Duodenal mucosa (tissue), 2 donors: ENCODE measurements at regions not wholly inside any gene's neighbourhood (a gene's known extent, or its start where the extent isn't known, plus 50 kb on each side); places are given as distances from the start of the nearest gene placed in this dataset.

Experiments
- H3K27ac ChIP-seq: one replicate; pipeline ENCODE4 v1.7.0; 2013; ENCODE audit warnings: low read depth, low read length
- H3K27me3 ChIP-seq, 2 donors: one replicate each; pipeline ENCODE4 v1.7.0; 2013; ENCODE audit warnings: low read length in 2 of 2, control low read depth in 1 of 2; ENCODE audit not compliant: insufficient read depth in 2 of 2, control insufficient read depth in 1 of 2
- H3K36me3 ChIP-seq, 2 donors: one replicate each; pipeline ENCODE4 v1.7.0; 2013; ENCODE audit warnings: low read length in 2 of 2, control low read depth in 1 of 2; ENCODE audit not compliant: insufficient read depth in 2 of 2, control insufficient read depth in 1 of 2
- H3K4me1 ChIP-seq, 2 donors: one replicate each; pipeline ENCODE4 v1.7.0; 2013; ENCODE audit warnings: low read length in 2 of 2, control low read depth in 1 of 2; ENCODE audit not compliant: insufficient read depth in 2 of 2, control insufficient read depth in 1 of 2
- H3K4me3 ChIP-seq, 2 donors: one replicate each; pipeline ENCODE4 v1.7.0; 2013; ENCODE audit warnings: low read length in 2 of 2, low read depth in 1 of 2
- H3K9ac ChIP-seq, 2 donors: one replicate each; pipeline ENCODE4 v1.7.0; 2013; ENCODE audit warnings: low read length in 2 of 2, low read depth in 1 of 2
- H3K9me3 ChIP-seq, 2 donors: one replicate each; pipeline ENCODE4 v1.7.0; 2013; ENCODE audit warnings: low read length in 2 of 2, control low read depth in 1 of 2; ENCODE audit not compliant: control insufficient read depth in 1 of 2

DNA sequence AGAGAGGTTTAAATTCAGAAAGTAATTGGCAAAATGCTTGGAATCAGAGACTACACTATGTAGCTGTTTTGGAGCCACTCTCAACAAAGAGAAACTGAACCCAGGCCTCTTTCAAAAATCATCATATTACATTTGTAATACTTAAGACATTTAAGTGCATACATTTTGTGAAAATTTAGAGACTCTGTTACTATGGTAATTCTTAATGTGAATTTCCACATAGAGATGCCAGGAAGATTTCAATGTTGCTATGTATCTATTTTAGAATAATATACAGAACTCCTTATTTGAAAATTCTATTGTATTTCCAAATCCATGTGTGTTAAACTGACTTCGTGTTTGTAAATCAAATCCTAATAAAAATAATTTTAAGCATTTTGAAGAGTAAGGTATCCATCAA is 1260.9 kb upstream of the C9orf72 start:
- Histone ChIP-seq H3K36me3 (no peaks in the 10 kb centered on the region), H3K9me3 (peaks cover 3 to 7% of the 10 kb centered on the region in 2 donors), H3K27me3 (no peaks in the 10 kb centered on the region), H3K4me3 (no peak overlapping the region), H3K27ac (no peak overlapping the region), H3K9ac (no peak overlapping the region), H3K4me1 (no peaks in the 10 kb centered on the region)

DNA sequence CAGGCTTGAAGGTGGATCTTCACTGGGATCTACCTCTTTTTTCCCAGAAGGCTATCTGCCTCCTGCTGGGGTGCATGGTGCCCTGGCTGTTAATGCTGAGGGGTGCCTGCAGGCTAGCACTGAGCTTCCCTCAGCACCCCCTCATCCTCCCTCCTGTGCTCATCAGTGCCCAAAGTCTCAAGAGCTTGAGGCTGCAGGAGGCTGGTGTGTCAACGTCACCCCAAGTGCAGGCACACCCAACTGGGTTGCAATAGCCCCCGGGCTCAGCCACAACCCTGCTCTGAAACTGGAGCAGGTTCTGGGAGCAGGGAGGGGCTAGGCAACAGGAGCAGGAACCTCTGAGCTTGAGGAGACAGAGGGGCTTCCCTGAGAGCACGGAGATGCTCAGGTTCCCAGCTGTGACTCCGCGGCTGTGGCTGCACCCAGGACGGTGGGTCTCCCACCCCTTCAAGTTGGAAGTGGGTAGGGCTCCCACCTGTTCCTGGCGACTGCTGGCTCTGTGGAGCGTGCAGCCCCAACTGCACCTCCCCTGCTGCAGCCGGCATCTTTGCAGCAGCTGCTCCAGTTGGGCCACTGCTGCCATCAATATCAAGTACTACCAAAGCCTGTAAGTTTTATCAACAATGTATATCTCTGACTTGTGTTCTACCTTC is 1266.6 kb upstream of the C9orf72 start:
- Histone ChIP-seq H3K9ac (no peak overlapping the region), H3K4me3 (no peak overlapping the region), H3K9me3 (peaks cover 10 to 14% of the 10 kb centered on the region in 2 donors), H3K27ac (no peak overlapping the region), H3K4me1 (no peaks in the 10 kb centered on the region), H3K36me3 (no peaks in the 10 kb centered on the region), H3K27me3 (no peaks in the 10 kb centered on the region)

DNA sequence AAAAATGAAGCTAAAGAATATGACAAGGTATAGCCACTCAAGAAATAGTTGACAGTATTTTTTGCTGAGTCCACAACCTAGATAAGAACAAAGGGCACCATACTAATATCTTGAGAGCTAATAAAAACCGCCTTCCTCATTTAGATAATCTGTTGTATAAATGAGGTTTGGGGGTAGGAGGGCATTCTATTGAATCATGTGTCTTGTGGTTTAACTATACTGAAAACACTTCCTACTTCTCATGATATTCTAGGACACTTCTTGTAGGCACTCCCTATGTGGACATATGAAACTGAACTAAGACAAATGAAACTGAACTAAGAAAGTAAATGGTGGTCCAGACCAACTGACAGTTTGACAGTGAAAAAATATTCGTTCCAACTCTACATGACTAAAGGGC is 1268.5 kb upstream of the C9orf72 start:
- Histone ChIP-seq H3K27ac (no peak overlapping the region), H3K27me3 (no peaks in the 10 kb centered on the region), H3K4me1 (no peaks in the 10 kb centered on the region), H3K4me3 (no peak overlapping the region), H3K9ac (no peak overlapping the region), H3K36me3 (no peaks in the 10 kb centered on the region), H3K9me3 (peaks cover 10 to 15% of the 10 kb centered on the region in 2 donors)

GRCh38 chr9:28847331-28847730 is 1274.0 kb upstream of the C9orf72 start:
- Histone ChIP-seq H3K4me1 (no peaks in the 10 kb centered on the region), H3K9ac (no peak overlapping the region), H3K36me3 (no peaks in the 10 kb centered on the region), H3K9me3 (peaks cover 0 to 3% of the 10 kb centered on the region in 2 donors), H3K27ac (no peak overlapping the region), H3K4me3 (no peak overlapping the region), H3K27me3 (no peaks in the 10 kb centered on the region)

- Histone ChIP-seq H3K27ac (no peak overlapping the region), H3K4me3 (no peak overlapping the region), H3K27me3 (no peaks in the 10 kb centered on the region), H3K36me3 (no peaks in the 10 kb centered on the region), H3K9me3 (peaks cover 0 to 3% of the 10 kb centered on the region in 2 donors), H3K4me1 (no peaks in the 10 kb centered on the region), H3K9ac (no peak overlapping the region)
Observed at GRCh38 chr9:28848671-28849070, 1275.4 kb upstream of the C9orf72 start.

DNA sequence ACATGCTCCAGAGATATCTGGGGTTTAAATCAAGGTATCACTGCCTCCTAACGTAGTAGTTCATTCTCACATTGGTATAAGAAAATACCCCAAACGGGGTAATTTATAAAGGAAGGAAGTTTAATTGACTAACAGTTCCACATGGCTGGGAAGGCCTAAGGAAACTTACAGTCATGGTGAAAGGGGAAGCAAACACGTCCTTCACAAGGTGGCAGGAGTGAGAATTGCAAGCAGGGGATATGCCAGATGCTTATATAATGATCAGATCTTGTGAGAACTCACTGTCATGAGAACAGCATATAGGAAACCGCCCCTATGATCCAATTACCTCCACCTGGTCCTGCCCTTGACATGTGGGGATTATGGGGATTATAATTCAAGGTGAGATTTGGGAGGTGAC is 1280.2 kb upstream of the C9orf72 start:
- H3K9ac ChIP-seq, result no peak overlapping the region

GRCh38 chr9:28866951-28867350 is 1293.7 kb upstream of the C9orf72 start:
- no peak overlapping the region for H3K9ac ChIP-seq
- H3K9me3 ChIP-seq, result no peaks in the 10 kb centered on the region
- H3K36me3 ChIP-seq, result no peaks in the 10 kb centered on the region
- H3K4me3 ChIP-seq, result no peak overlapping the region
- no peaks in the 10 kb centered on the region for H3K4me1 ChIP-seq
- no peaks in the 10 kb centered on the region for H3K27me3 ChIP-seq
- no peak overlapping the region for H3K27ac ChIP-seq

More for the DNA sequence above, 1280.2 kb upstream of the C9orf72 start:
- Histone ChIP-seq H3K27ac (no peak overlapping the region), H3K4me3 (no peak overlapping the region), H3K27me3 (no peaks in the 10 kb centered on the region), H3K4me1 (no peaks in the 10 kb centered on the region), H3K9me3 (no peaks in the 10 kb centered on the region), H3K36me3 (no peaks in the 10 kb centered on the region)

- H3K4me3 ChIP-seq, result no peak overlapping the region
- no peaks in the 10 kb centered on the region for H3K9me3 ChIP-seq
- no peaks in the 10 kb centered on the region for H3K36me3 ChIP-seq
- no peaks in the 10 kb centered on the region for H3K4me1 ChIP-seq
- H3K9ac ChIP-seq, result no peak overlapping the region
- H3K27ac ChIP-seq, result no peak overlapping the region
- no peaks in the 10 kb centered on the region for H3K27me3 ChIP-seq
Observed at GRCh38 chr9:28868228-28868990, 1295.1 kb upstream of the C9orf72 start.

DNA sequence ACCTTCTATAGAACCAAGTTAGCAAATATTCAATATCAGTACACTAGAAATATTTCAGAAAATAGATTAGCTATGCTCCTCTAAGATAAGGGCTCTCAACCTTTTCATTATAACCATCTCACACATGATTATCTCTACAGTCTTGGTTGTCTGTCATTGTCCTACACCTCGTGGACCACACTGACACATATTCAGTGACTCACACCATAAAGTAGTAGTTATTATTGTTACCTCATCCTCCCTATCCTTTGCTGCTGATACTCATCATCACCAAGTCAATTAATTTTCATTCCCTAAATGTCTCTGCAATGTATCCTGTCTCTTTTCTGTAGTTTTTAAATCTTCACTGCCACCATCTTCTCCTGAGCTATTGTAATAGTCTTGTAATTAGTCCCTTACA is 1309.2 kb upstream of the C9orf72 start:
- H3K4me3 ChIP-seq, result no peak overlapping the region
- no peak overlapping the region for H3K9ac ChIP-seq
- H3K9me3 ChIP-seq, result no peaks in the 10 kb centered on the region
- no peaks in the 10 kb centered on the region for H3K4me1 ChIP-seq
- H3K36me3 ChIP-seq, result no peaks in the 10 kb centered on the region
- H3K27ac ChIP-seq, result no peak overlapping the region
- no peaks in the 10 kb centered on the region for H3K27me3 ChIP-seq

DNA sequence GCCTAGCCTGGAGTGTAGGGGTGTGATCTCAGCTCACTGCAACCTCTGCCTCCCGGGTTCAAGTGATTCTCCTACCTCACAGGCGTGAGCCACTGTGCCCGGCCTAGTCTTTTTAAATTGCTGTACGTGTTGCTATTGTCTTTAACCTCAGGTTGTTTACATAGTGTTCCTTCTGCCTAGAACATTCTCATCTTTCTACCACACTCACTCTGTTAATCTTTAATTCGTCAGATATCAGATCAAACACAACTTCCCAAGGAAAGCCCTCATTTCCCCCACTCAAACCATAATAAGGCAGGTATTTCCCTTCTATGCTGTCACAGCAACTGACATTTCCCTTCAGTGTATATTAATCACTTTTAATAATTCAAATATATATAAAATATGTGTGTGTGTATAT is 1310.0 kb upstream of the C9orf72 start:
- no peaks in the 10 kb centered on the region for H3K4me1 ChIP-seq
- H3K27ac ChIP-seq, result no peak overlapping the region
- H3K9ac ChIP-seq, result no peak overlapping the region
- H3K36me3 ChIP-seq, result no peaks in the 10 kb centered on the region
- H3K4me3 ChIP-seq, result no peak overlapping the region
- H3K27me3 ChIP-seq, result no peaks in the 10 kb centered on the region
- H3K9me3 ChIP-seq, result no peaks in the 10 kb centered on the region
